K562 (cell line): ENCODE measurements at regions not wholly inside any gene's neighbourhood (a gene's known extent, or its start where the extent isn't known, plus 50 kb on each side); places are given as distances from the start of the nearest gene placed in this dataset.

Experiments used
- ATAC-seq: fragments of 200-7000 bp; cut with Tn5 transposase; 3 replicates; pipeline ENCODE4 v1.9.1; 2020; ENCODE audit warnings: moderate library complexity
- BruUV-seq: library from RNA; stranded (reverse); fragments of 400-500 nt; replicated peaks from 2 replicates; lab custom pipeline; 2021; lab: Mats Ljungman, UMichigan
- CTCF ChIA-PET: fragments of 300-600 bp; formaldehyde crosslinking; extraction: SDS; loops from one replicate; lab custom pipeline; 2021; ENCODE audit warnings: low intra/inter-chr PET ratio; lab: Yijun Ruan, JAX
- POLR2A ChIA-PET: fragments of 300-600, 350-650 bp; sonication (Branson Sonifier 250); formaldehyde crosslinking; extraction: SDS; loops from one replicate; lab custom pipeline; 2021; ENCODE audit warnings: antibody characterized with exemption, inconsistent platforms; lab: Yijun Ruan, JAX
- DNase-seq, 4 experiments: peaks; one replicate each; pipeline versions ENCODE4 v3.0.0 to v3.0.0-alpha.2; 2011 to 2018; ENCODE audit warnings: low spot score in 3 of 4, mixed read lengths in 3 of 4; ENCODE audit errors: extremely low read depth in 1 of 4
- FAIRE-seq: peaks from 2 replicates; lab custom pipeline; 2011; peaks lifted over from hg19 to GRCh38; lab: Jason Lieb, UNC
- H2AFZ ChIP-seq: 2 replicates; pipeline ENCODE4 v1.6.0; 2011; ENCODE audit warnings: low read depth, low read length, control low read depth, inconsistent platforms
- H3K27ac ChIP-seq: fragments of 200-600 bp; 3 replicates; pipeline ENCODE4 v1.8.0; 2011; ENCODE audit warnings: low read depth, mild to moderate bottlenecking, control low read depth, inconsistent platforms, low read length, moderate library complexity, mixed read lengths; ENCODE audit errors: extremely low read depth
- H3K27me3 ChIP-seq, 2 experiments: fragments of 300-600 bp in 1 of 2; 2 replicates in 1 of 2; 3 replicates in 1 of 2; pipeline versions ENCODE4 v1.6.0 to v1.8.0; 2011; ENCODE audit warnings: inconsistent platforms in 2 of 2, low read length in 2 of 2, mild to moderate bottlenecking in 1 of 2, mixed read lengths in 1 of 2, moderate library complexity in 1 of 2; ENCODE audit not compliant: control insufficient read depth in 2 of 2, insufficient read depth in 2 of 2
- H3K36me3 ChIP-seq: fragments of 300-600 bp; 3 replicates; pipeline ENCODE4 v1.8.0; 2011; ENCODE audit warnings: mild to moderate bottlenecking, low read length, inconsistent platforms; ENCODE audit not compliant: control insufficient read depth, insufficient read depth
- H3K4me1 ChIP-seq, 2 experiments: fragments of 200-600 bp in 1 of 2; replicated peaks in 1 of 2; 2 replicates in 1 of 2; 3 replicates in 1 of 2; pipeline versions ENCODE4 v1.5.1 to v1.8.0; 2011; ENCODE audit warnings: inconsistent platforms in 2 of 2, low read length in 2 of 2, mild to moderate bottlenecking in 1 of 2, mixed read lengths in 1 of 2, moderate library complexity in 1 of 2; ENCODE audit not compliant: control insufficient read depth in 2 of 2, insufficient read depth in 2 of 2
- H3K4me2 ChIP-seq: 2 replicates; pipeline ENCODE4 v1.6.1; 2011; ENCODE audit warnings: low read length, control low read depth, inconsistent platforms, mixed read lengths; ENCODE audit not compliant: insufficient read depth
- H3K4me3 ChIP-seq: fragments of 200-600 bp; sonication (generic), shearing (Covaris generic); 2 replicates; pipeline ENCODE4 v1.5.1; 2016; ENCODE audit warnings: control low read depth, inconsistent platforms
- H3K79me2 ChIP-seq: fragments of 200-600 bp; 3 replicates; pipeline ENCODE4 v1.8.0; 2011; ENCODE audit warnings: low read length, inconsistent platforms; ENCODE audit not compliant: control insufficient read depth, insufficient read depth
- H3K9ac ChIP-seq, 2 experiments: 2 replicates each; pipeline versions ENCODE4 v1.6.0 to v1.6.1; 2011; ENCODE audit warnings: low read depth in 2 of 2, low read length in 2 of 2, control low read depth in 1 of 2, inconsistent platforms in 1 of 2, mild to moderate bottlenecking in 1 of 2, mixed read lengths in 1 of 2; ENCODE audit not compliant: insufficient read depth in 1 of 2
- H3K9me1 ChIP-seq: one replicate; pipeline ENCODE4 v1.6.0; 2011; ENCODE audit warnings: inconsistent platforms, mild to moderate bottlenecking, low read length, moderate library complexity; ENCODE audit not compliant: control insufficient read depth, insufficient read depth
- H3K9me3 ChIP-seq: replicated peaks from 2 replicates; pipeline ENCODE4 v1.5.1; 2011; ENCODE audit warnings: low read depth, low read length, inconsistent platforms; ENCODE audit not compliant: control insufficient read depth, insufficient read depth
- H4K20me1 ChIP-seq: replicated peaks from 2 replicates; pipeline ENCODE4 v1.6.1; 2011; ENCODE audit warnings: low read length, inconsistent platforms, mixed read lengths; ENCODE audit not compliant: control insufficient read depth, insufficient read depth
- ARID2 ChIP-seq: fragments of 450-650 bp; IDR thresholded peaks from 2 replicates; pipeline ENCODE4 v1.6.1; 2017; ENCODE audit warnings: antibody characterized with exemption, mild to moderate bottlenecking
- EHMT2 ChIP-seq: fragments of 450-650 bp; IDR thresholded peaks from 2 replicates; pipeline ENCODE4 v1.6.1; 2018; ENCODE audit warnings: antibody characterized with exemption
- GTF2E2 ChIP-seq: fragments of 200-800 bp; sonication (Bioruptor generic); IDR thresholded peaks from 2 replicates; pipeline ENCODE4 v1.6.1; 2016; ENCODE audit warnings: missing genetic modification characterization, missing compliant biosample characterization
- GTF2F1 ChIP-seq: IDR thresholded peaks from 2 replicates; pipeline ENCODE4 v1.6.1; 2011; ENCODE audit warnings: low read depth, low read length, improper control_type of control experiment
- L3MBTL2 ChIP-seq: fragments of 450-650 bp; IDR thresholded peaks from 2 replicates; pipeline ENCODE4 v1.6.1; 2016; ENCODE audit warnings: mild to moderate bottlenecking, moderate library complexity
- MBD1 ChIP-seq: fragments of 250-450 bp; sonication (Bioruptor Pico); IDR thresholded peaks from 2 replicates; pipeline ENCODE4 v1.8.0; 2022; ENCODE audit warnings: inconsistent platforms
- NR3C1 ChIP-seq: sonication (generic); formaldehyde crosslinking; IDR thresholded peaks from 2 replicates; pipeline ENCODE4 v1.8.1; 2022; ENCODE audit warnings: missing genetic modification reagents
- NUFIP1 ChIP-seq: fragments of 450-650 bp; IDR thresholded peaks from 2 replicates; pipeline ENCODE4 v1.6.1; 2018; ENCODE audit not compliant: partially characterized antibody
- SNRNP70 ChIP-seq: fragments of 200-400 bp; formaldehyde crosslinking; optimal IDR thresholded peaks from 2 replicates; pipeline ENCODE3; 2017; ENCODE audit warnings: low read depth, low read length
- ZNF165 ChIP-seq: fragments of 250-450 bp; sonication (Bioruptor Pico); IDR thresholded peaks from 2 replicates; pipeline ENCODE4 v1.4.0; 2020; ENCODE audit warnings: borderline replicate concordance
- ZNF511 ChIP-seq: sonication (generic); formaldehyde crosslinking; IDR thresholded peaks from 2 replicates; pipeline ENCODE4 v1.8.0; 2022; ENCODE audit warnings: mild to moderate bottlenecking, missing genetic modification reagents
- WGBS: fragments of 100-300 bp; shearing (Covaris generic); methylation state at CpG from one replicate; pipeline ENCODE4 v1.1.6; 2016; ENCODE audit warnings: low coverage, mixed read lengths; ENCODE audit not compliant: insufficient coverage; ENCODE audit errors: missing lambda C conversion rate; 5-methylcytosine and 5-hydroxymethylcytosine counted together
- in situ Hi-C: fragments of 300-500 bp; cut with MboI; formaldehyde crosslinking; loops from 4 replicates; pipeline ENCODE4 v1.15.0; 2018; ENCODE audit warnings: inconsistent platforms, mixed read lengths
- intact Hi-C: fragments of 100-400 bp; cut with micrococcal nuclease; formaldehyde crosslinking; loops from 2 replicates; pipeline ENCODE4 v1.14.2; 2022

GRCh38 chr13:105630431-105630830, 905.0 kb downstream of the EFNB2 start:
- no peaks in the 10 kb centered on the region for H3K79me2 ChIP-seq
- POLR2A ChIA-PET: no interaction called here
- in situ Hi-C loops (no loop called here), intact Hi-C loops (no loop called here)
- BruUV-seq: no TSS peak
- H3K36me3 ChIP-seq: no peaks in the 10 kb centered on the region
- H3K4me1 ChIP-seq: no peaks in the 10 kb centered on the region
- ATAC-seq (no peak), FAIRE-seq (no peak), DNase-seq (no peak)
- no peak overlapping the region for H2AFZ ChIP-seq
- H3K4me2 ChIP-seq: no peak overlapping the region
- no peak for TF ChIP-seq SNRNP70
- TF ChIP-seq MBD1 (CRISPR knock-in tag): no peak
- no peaks in the 10 kb centered on the region for H3K9me1 ChIP-seq
- CTCF ChIA-PET: no interaction called here
- no peak overlapping the region for H3K4me3 ChIP-seq
- WGBS: 0% methylated on average over 5 of the region's 6 CpGs
- H3K9me3 ChIP-seq: no peaks in the 10 kb centered on the region
- H3K27ac ChIP-seq: no peak overlapping the region
- no peaks in the 10 kb centered on the region for H3K27me3 ChIP-seq
- H3K9ac ChIP-seq: no peak overlapping the region
- H4K20me1 ChIP-seq: no peaks in the 10 kb centered on the region

GRCh38 chr13:105627270-105627669, 908.2 kb downstream of the EFNB2 start:
- ATAC-seq (no peak), DNase-seq (no peak), FAIRE-seq (no peak)
- H3K27ac ChIP-seq: no peak overlapping the region
- intact Hi-C loops (no loop called here), in situ Hi-C loops (no loop called here)
- TF ChIP-seq ZNF165 (CRISPR knock-in tag) (no peak), NUFIP1 (no peak), ZNF511 (CRISPR knock-in tag) (no peak), EHMT2 (no peak), GTF2E2 (tag) (no peak), GTF2F1 (no peak), NR3C1 (CRISPR knock-in tag) (no peak), ARID2 (no peak), L3MBTL2 (no peak)
- H3K4me1 ChIP-seq: no peaks in the 10 kb centered on the region
- H3K9ac ChIP-seq: no peak overlapping the region
- no peaks in the 10 kb centered on the region for H3K9me1 ChIP-seq
- no peaks in the 10 kb centered on the region for H4K20me1 ChIP-seq
- H2AFZ ChIP-seq: no peak overlapping the region
- ChIA-PET POLR2A (no interaction called here), CTCF (no interaction called here)
- no peaks in the 10 kb centered on the region for H3K36me3 ChIP-seq
- no peaks in the 10 kb centered on the region for H3K9me3 ChIP-seq
- H3K4me2 ChIP-seq: no peak overlapping the region
- H3K79me2 ChIP-seq: no peaks in the 10 kb centered on the region
- no peak overlapping the region for H3K4me3 ChIP-seq
- WGBS: 0% methylated on average over 5 of the region's 7 CpGs
- H3K27me3 ChIP-seq: no peaks in the 10 kb centered on the region
- BruUV-seq: no TSS peak
